GM23338 (cell line): ENCODE measurements at regions not wholly inside any gene's neighbourhood (a gene's known extent, or its start where the extent isn't known, plus 50 kb on each side); places are given as distances from the start of the nearest gene placed in this dataset.

ENCODE experiments used
- ATAC-seq: fragments of 200-7000 bp; cut with Tn5 transposase; 3 replicates; pipeline ENCODE4 v1.9.1; 2020
- DNase-seq: peaks from one replicate; pipeline ENCODE4 v3.0.0-alpha.2; 2015; ENCODE audit warnings: low spot score
- H2AFZ ChIP-seq: fragments of 200-600 bp; sonication (generic); 2 replicates; pipeline ENCODE4 v1.8.0; 2016; ENCODE audit warnings: antibody characterized with exemption, mild to moderate bottlenecking, moderate library complexity
- H3F3A ChIP-seq: fragments of 200-600 bp; sonication (generic); replicated peaks from 2 replicates; pipeline ENCODE4 v1.8.0; 2017; ENCODE audit warnings: antibody characterized with exemption, mixed run types, low read depth
- H3K27ac ChIP-seq: fragments of 200-600 bp; sonication (generic); 2 replicates; pipeline ENCODE4 v1.6.1; 2016; ENCODE audit warnings: low read depth
- H3K27me3 ChIP-seq: fragments of 200-600 bp; sonication (generic); 2 replicates; pipeline ENCODE4 v1.8.0; 2016; ENCODE audit warnings: mild to moderate bottlenecking, mixed run types, moderate library complexity; ENCODE audit not compliant: insufficient read depth
- H3K36me3 ChIP-seq: fragments of 200-600 bp; sonication (generic); 2 replicates; pipeline ENCODE4 v1.8.0; 2016; ENCODE audit warnings: mild to moderate bottlenecking; ENCODE audit not compliant: insufficient read depth
- H3K4me1 ChIP-seq: fragments of 200-600 bp; sonication (generic); 2 replicates; pipeline ENCODE4 v1.8.0; 2016; ENCODE audit warnings: mild to moderate bottlenecking, moderate library complexity; ENCODE audit not compliant: insufficient read depth
- H3K4me2 ChIP-seq: fragments of 200-600 bp; sonication (generic); 2 replicates; pipeline ENCODE4 v1.7.1; 2017; ENCODE audit warnings: mixed run types
- H3K4me3 ChIP-seq: fragments of 200-600 bp; sonication (generic); 2 replicates; pipeline ENCODE4 v1.6.1; 2016; ENCODE audit warnings: mixed run types
- H3K79me2 ChIP-seq: fragments of 200-600 bp; sonication (generic); replicated peaks from 2 replicates; pipeline ENCODE4 v1.8.0; 2017; ENCODE audit warnings: mild to moderate bottlenecking; ENCODE audit not compliant: insufficient read depth
- H3K9me2 ChIP-seq: fragments of 200-600 bp; sonication (generic); 2 replicates; pipeline ENCODE4 v1.8.0; 2017; ENCODE audit not compliant: insufficient read depth
- H4K20me1 ChIP-seq: fragments of 200-600 bp; sonication (generic); replicated peaks from 2 replicates; pipeline ENCODE4 v1.8.0; 2017; ENCODE audit warnings: mild to moderate bottlenecking; ENCODE audit not compliant: insufficient read depth
- H3K27ac Mint-ChIP-seq: 2 replicates; pipeline ENCODE4 v1.8.0; 2020; ENCODE audit warnings: inconsistent platforms, mild to moderate bottlenecking, moderate library complexity, mixed read lengths
- H3K27me3 Mint-ChIP-seq: 3 replicates; pipeline ENCODE4 v1.8.0; 2022; ENCODE audit warnings: low read depth, mild to moderate bottlenecking, moderate library complexity, mixed read lengths, inconsistent platforms; ENCODE audit not compliant: insufficient read depth, poor library complexity
- H3K36me3 Mint-ChIP-seq: 3 replicates; pipeline ENCODE4 v1.8.0; 2021; ENCODE audit warnings: low read depth, mild to moderate bottlenecking, inconsistent platforms, moderate library complexity, mixed read lengths
- H3K4me1 Mint-ChIP-seq: 3 replicates; pipeline ENCODE4 v1.8.0; 2020; ENCODE audit warnings: mild to moderate bottlenecking, inconsistent platforms, mixed read lengths
- H3K4me3 Mint-ChIP-seq: 3 replicates; pipeline ENCODE4 v1.8.0; 2021; ENCODE audit warnings: moderate library complexity, mild to moderate bottlenecking, inconsistent platforms, mixed read lengths
- H3K9me3 Mint-ChIP-seq: 3 replicates; pipeline ENCODE4 v1.8.0; 2020; ENCODE audit warnings: moderate library complexity, mild to moderate bottlenecking, inconsistent platforms, mixed read lengths
- CREB1 ChIP-seq: fragments of 250-450 bp; sonication (Bioruptor Pico); IDR thresholded peaks from 2 replicates; pipeline ENCODE4 v1.5.0; 2020; ENCODE audit warnings: low read depth, mild to moderate bottlenecking, moderate library complexity
- CTCF ChIP-seq, 2 experiments: fragments of 200-600 bp in 1 of 2; sonication (generic) in 1 of 2; conservative IDR thresholded peaks; 2 replicates each; pipeline versions ENCODE4 v1.5.1 to v1.6.1; 2016 to 2017; ENCODE audit warnings: antibody characterized with exemption in 2 of 2, low read depth in 2 of 2, mild to moderate bottlenecking in 2 of 2, moderate library complexity in 1 of 2
- ETS1 ChIP-seq: IDR thresholded peaks from 2 replicates; pipeline ENCODE4 v1.6.1; 2016; ENCODE audit warnings: antibody characterized with exemption
- EZH2 ChIP-seq: fragments of 200-600 bp; sonication (generic); IDR thresholded peaks from one replicate; pipeline ENCODE4 v1.8.0; 2017; ENCODE audit warnings: antibody characterized with exemption, mild to moderate bottlenecking, low read depth; ENCODE audit not compliant: unreplicated experiment
- EZH2phosphoT487 ChIP-seq: fragments of 200-600 bp; sonication (generic); IDR thresholded peaks from one replicate; pipeline ENCODE4 v1.8.1; 2018; ENCODE audit warnings: antibody characterized with exemption; ENCODE audit not compliant: unreplicated experiment
- JUNB ChIP-seq: IDR thresholded peaks from one replicate; pipeline ENCODE4 v1.6.1; 2016; ENCODE audit warnings: antibody characterized with exemption; ENCODE audit not compliant: unreplicated experiment
- NANOG ChIP-seq: IDR thresholded peaks from 2 replicates; pipeline ENCODE4 v1.6.1; 2016; ENCODE audit warnings: antibody characterized with exemption, borderline replicate concordance
- REST ChIP-seq: IDR thresholded peaks from one replicate; pipeline ENCODE4 v1.6.1; 2018; ENCODE audit warnings: antibody characterized with exemption; ENCODE audit not compliant: unreplicated experiment
- ZNF114 ChIP-seq: fragments of 250-450 bp; sonication (Bioruptor Pico); IDR thresholded peaks from 2 replicates; pipeline ENCODE4 v1.5.0; 2020; ENCODE audit warnings: mild to moderate bottlenecking, moderate library complexity
- ZNF331 ChIP-seq: fragments of 250-450 bp; sonication (Bioruptor Pico); IDR thresholded peaks from 2 replicates; pipeline ENCODE4 v1.5.0; 2020; ENCODE audit warnings: low read depth, mild to moderate bottlenecking, moderate library complexity

GRCh38 chr2:8247905-8248622, 433.8 kb upstream of the ID2 start (continued):
- no peak for TF ChIP-seq ZNF114
- no peak for TF ChIP-seq EZH2phosphoT487
- TF ChIP-seq CTCF (conservative IDR thresholded peaks at IDR 0.05; ENCODE audit: low read depth in 2 of 2) = no peak
- no peak for TF ChIP-seq ZNF331 (CRISPR knock-in tag)

- H3K4me1 Mint-ChIP-seq = peaks cover under 1% of the 10 kb centered on the region; the same call in 1 of the 3 replicates
- H4K20me1 ChIP-seq = no peaks in the 10 kb centered on the region
- no peak for ATAC-seq
- no peak for TF ChIP-seq CTCF (conservative IDR thresholded peaks at IDR 0.05; ENCODE audit: low read depth in 2 of 2)
- TF ChIP-seq EZH2 = no peak
- no peak for TF ChIP-seq JUNB
- no peak for TF ChIP-seq CREB1 (CRISPR knock-in tag)
- no peak for TF ChIP-seq REST
- no peak for TF ChIP-seq NANOG
- TF ChIP-seq ETS1 = no peak
Measured at GRCh38 chr2:8248623-8248957, 433.3 kb upstream of the ID2 start.

More at GRCh38 chr2:8248623-8248957, 433.3 kb upstream of the ID2 start:
- Histone ChIP-seq H3K4me3 (no peak overlapping the region), H3K4me1 (no peaks in the 10 kb centered on the region), H3K36me3 (no peaks in the 10 kb centered on the region; the same call in 1 of the 2 replicates), H3F3A (no peaks in the 10 kb centered on the region), H3K27ac (no peak overlapping the region), H3K79me2 (no peaks in the 10 kb centered on the region), H3K4me2 (no peak overlapping the region), H3K27me3 (no peaks in the 10 kb centered on the region), H3K9me2 (peaks cover 18% of the 10 kb centered on the region), H2AFZ (no peak overlapping the region)
- Mint-ChIP-seq H3K36me3 (peaks cover 36% of the 10 kb centered on the region), H3K27ac (no peak overlapping the region), H3K9me3 (peaks cover 44% of the 10 kb centered on the region), H3K4me3 (no peak overlapping the region), H3K27me3 (peaks cover 6% of the 10 kb centered on the region)
- DNase-seq = no peak
